Effector memory CD4-positive, alpha-beta T cell (primary cell): ENCODE measurements at regions not wholly inside any gene's neighbourhood (a gene's known extent, or its start where the extent isn't known, plus 50 kb on each side); places are given as distances from the start of the nearest gene placed in this dataset.

Experiments
- DNase-seq, 3 donors: peaks; one replicate each; pipeline ENCODE4 v3.0.0-alpha.2; 2020
- H3K27ac ChIP-seq: 2 replicates; pipeline ENCODE4 v1.7.0; 2013; ENCODE audit warnings: mild to moderate bottlenecking, low read length, moderate library complexity; ENCODE audit not compliant: insufficient read depth, poor library complexity, severe bottlenecking
- H3K27me3 ChIP-seq: replicated peaks from 2 replicates; pipeline ENCODE4 v1.7.0; 2013; ENCODE audit warnings: mild to moderate bottlenecking, low read length; ENCODE audit not compliant: insufficient read depth, control insufficient read depth, poor library complexity, severe bottlenecking
- H3K36me3 ChIP-seq: 2 replicates; pipeline ENCODE4 v1.7.0; 2013; ENCODE audit warnings: mild to moderate bottlenecking, low read length, moderate library complexity; ENCODE audit not compliant: control insufficient read depth, insufficient read depth
- H3K4me1 ChIP-seq: 2 replicates; pipeline ENCODE4 v1.7.0; 2013; ENCODE audit warnings: low read length, mild to moderate bottlenecking; ENCODE audit not compliant: control insufficient read depth, insufficient read depth, poor library complexity, severe bottlenecking
- H3K4me3 ChIP-seq: 2 replicates; pipeline ENCODE4 v1.7.0; 2013; ENCODE audit warnings: low read length, low read depth, mild to moderate bottlenecking; ENCODE audit not compliant: insufficient read depth, poor library complexity, severe bottlenecking
- H3K9me3 ChIP-seq: 2 replicates; pipeline ENCODE4 v1.7.0; 2013; ENCODE audit warnings: mild to moderate bottlenecking, low read length, moderate library complexity; ENCODE audit not compliant: control insufficient read depth

- Histone ChIP-seq H3K4me1 (no peaks in the 10 kb centered on the region), H3K27me3 (peaks cover 11% of the 10 kb centered on the region), H3K36me3 (no peaks in the 10 kb centered on the region), H3K4me3 (no peak overlapping the region), H3K27ac (no peak overlapping the region), H3K9me3 (no peaks in the 10 kb centered on the region)
- no peak for DNase-seq
These were observed 104.7 kb upstream of the TTC29 start for GRCh38 chr4:147050356-147050765.

- no peaks in the 10 kb centered on the region for H3K4me1 ChIP-seq
- peaks cover 11% of the 10 kb centered on the region for H3K27me3 ChIP-seq
- H3K9me3 ChIP-seq = no peaks in the 10 kb centered on the region
- H3K36me3 ChIP-seq = no peaks in the 10 kb centered on the region
- H3K27ac ChIP-seq = no peak overlapping the region
- no peak overlapping the region for H3K4me3 ChIP-seq
- DNase-seq = no peak
These were observed 106.7 kb upstream of the TTC29 start for GRCh38 chr4:147052361-147052760.

GRCh38 chr4:147054228-147054872 lies 108.7 kb upstream of the TTC29 start:
- no peak overlapping the region for H3K27ac ChIP-seq
- H3K36me3 ChIP-seq = no peaks in the 10 kb centered on the region
- H3K4me1 ChIP-seq = no peaks in the 10 kb centered on the region
- DNase-seq = no peak
- H3K9me3 ChIP-seq = no peaks in the 10 kb centered on the region
- no peak overlapping the region for H3K4me3 ChIP-seq
- peaks cover 10% of the 10 kb centered on the region for H3K27me3 ChIP-seq

GRCh38 chr4:147056940-147057610 lies 111.4 kb upstream of the TTC29 start:
- H3K4me3 ChIP-seq = peak overlapping the region; percentile 53
- no peaks in the 10 kb centered on the region for H3K4me1 ChIP-seq
- DNase-seq = no peak
- no peaks in the 10 kb centered on the region for H3K27me3 ChIP-seq
- H3K9me3 ChIP-seq = no peaks in the 10 kb centered on the region
- no peak overlapping the region for H3K27ac ChIP-seq
- no peaks in the 10 kb centered on the region for H3K36me3 ChIP-seq

GRCh38 chr4:147057611-147058190 lies 112.0 kb upstream of the TTC29 start:
- no peaks in the 10 kb centered on the region for H3K9me3 ChIP-seq
- peak overlapping the region; percentile 53 for H3K4me3 ChIP-seq
- no peaks in the 10 kb centered on the region for H3K27me3 ChIP-seq
- H3K27ac ChIP-seq = no peak overlapping the region
- no peaks in the 10 kb centered on the region for H3K36me3 ChIP-seq
- DNase-seq = no peak
- H3K4me1 ChIP-seq = no peaks in the 10 kb centered on the region

GRCh38 chr4:147059064-147059731 lies 113.5 kb upstream of the TTC29 start:
- no peak overlapping the region for H3K27ac ChIP-seq
- no peaks in the 10 kb centered on the region for H3K9me3 ChIP-seq
- no peaks in the 10 kb centered on the region for H3K27me3 ChIP-seq
- H3K4me1 ChIP-seq = no peaks in the 10 kb centered on the region
- no peaks in the 10 kb centered on the region for H3K36me3 ChIP-seq
- H3K4me3 ChIP-seq = no peak overlapping the region
- no peak for DNase-seq

GRCh38 chr4:147060151-147060931 lies 114.7 kb upstream of the TTC29 start:
- Histone ChIP-seq H3K27me3 (no peaks in the 10 kb centered on the region), H3K36me3 (no peaks in the 10 kb centered on the region), H3K4me3 (no peak overlapping the region), H3K4me1 (no peaks in the 10 kb centered on the region), H3K27ac (no peak overlapping the region), H3K9me3 (no peaks in the 10 kb centered on the region)
- DNase-seq = no peak

GRCh38 chr4:147064856-147065255 lies 119.2 kb upstream of the TTC29 start:
- Histone ChIP-seq H3K27me3 (no peaks in the 10 kb centered on the region), H3K9me3 (no peaks in the 10 kb centered on the region)

GRCh38 chr4:147068564-147068963 lies 122.9 kb upstream of the TTC29 start:
- H3K9me3 ChIP-seq = no peaks in the 10 kb centered on the region
- no peak for DNase-seq
- no peaks in the 10 kb centered on the region for H3K36me3 ChIP-seq
- no peaks in the 10 kb centered on the region for H3K27me3 ChIP-seq
- no peak overlapping the region for H3K4me3 ChIP-seq
- H3K4me1 ChIP-seq = no peaks in the 10 kb centered on the region
- H3K27ac ChIP-seq = no peak overlapping the region

More at GRCh38 chr4:147064856-147065255, 119.2 kb upstream of the TTC29 start:
- DNase-seq = no peak
- no peak overlapping the region for H3K4me3 ChIP-seq
- no peaks in the 10 kb centered on the region for H3K4me1 ChIP-seq
- H3K36me3 ChIP-seq = no peaks in the 10 kb centered on the region
- no peak overlapping the region for H3K27ac ChIP-seq
